HEK293T (cell line): ENCODE measurements at regions not wholly inside any gene's neighbourhood (a gene's known extent, or its start where the extent isn't known, plus 50 kb on each side); places are given as distances from the start of the nearest gene placed in this dataset.

ENCODE experiments used
- BHLHE40 ChIP-seq: fragments of 450-650 bp; IDR thresholded peaks from 2 replicates; pipeline ENCODE4 v1.6.1; 2016; ENCODE audit warnings: mild to moderate bottlenecking, moderate library complexity, borderline replicate concordance
- FOXK2 ChIP-seq: fragments of 450-650 bp; IDR thresholded peaks from 2 replicates; pipeline ENCODE4 v1.6.1; 2016; ENCODE audit warnings: mild to moderate bottlenecking
- FOXM1 ChIP-seq: fragments of 450-650 bp; IDR thresholded peaks from 2 replicates; pipeline ENCODE4 v1.6.1; 2017; ENCODE audit warnings: mild to moderate bottlenecking, borderline replicate concordance
- HDGF ChIP-seq: fragments of 450-650 bp; IDR thresholded peaks from 2 replicates; pipeline ENCODE4 v1.6.1; 2017; ENCODE audit warnings: antibody characterized with exemption, borderline replicate concordance
- SP1 ChIP-seq: fragments of 450-650 bp; IDR thresholded peaks from 2 replicates; pipeline ENCODE4 v1.6.1; 2017
- SUZ12 ChIP-seq: fragments of 450-650 bp; IDR thresholded peaks from 2 replicates; pipeline ENCODE4 v1.6.1; 2016; ENCODE audit warnings: mild to moderate bottlenecking
- TARDBP ChIP-seq: fragments of 450-650 bp; IDR thresholded peaks from 2 replicates; pipeline ENCODE4 v1.6.1; 2016

GRCh38 chr2:5751873-5752482, 59.8 kb downstream of the SOX11 start:
- no peak for TF ChIP-seq SP1
- no peak for TF ChIP-seq BHLHE40
- TF ChIP-seq SUZ12, result no peak
- TF ChIP-seq HDGF, result no peak
- no peak for TF ChIP-seq FOXM1
- TF ChIP-seq FOXK2, result no peak
- TF ChIP-seq TARDBP, result no peak
